ENCODE measurements at regions not wholly inside any gene's neighbourhood (a gene's known extent, or its start where the extent isn't known, plus 50 kb on each side); places are given as distances from the start of the nearest gene placed in this dataset.

- Mint-ChIP-seq H3K27me3 (ENCODE audit: low read depth) (no peaks in the 10 kb centered on the region), H3K9me3 (peaks cover 8% of the 10 kb centered on the region), H3K4me1 (peaks cover 56% of the 10 kb centered on the region), H3K27ac (no peak overlapping the region), H3K4me3 (no peak overlapping the region), H3K36me3 (no peaks in the 10 kb centered on the region)
- no peak for DNase-seq (ENCODE audit: low spot score in 2 of 2, unreplicated experiment in 2 of 2)
- TF ChIP-seq, protein P1, sequence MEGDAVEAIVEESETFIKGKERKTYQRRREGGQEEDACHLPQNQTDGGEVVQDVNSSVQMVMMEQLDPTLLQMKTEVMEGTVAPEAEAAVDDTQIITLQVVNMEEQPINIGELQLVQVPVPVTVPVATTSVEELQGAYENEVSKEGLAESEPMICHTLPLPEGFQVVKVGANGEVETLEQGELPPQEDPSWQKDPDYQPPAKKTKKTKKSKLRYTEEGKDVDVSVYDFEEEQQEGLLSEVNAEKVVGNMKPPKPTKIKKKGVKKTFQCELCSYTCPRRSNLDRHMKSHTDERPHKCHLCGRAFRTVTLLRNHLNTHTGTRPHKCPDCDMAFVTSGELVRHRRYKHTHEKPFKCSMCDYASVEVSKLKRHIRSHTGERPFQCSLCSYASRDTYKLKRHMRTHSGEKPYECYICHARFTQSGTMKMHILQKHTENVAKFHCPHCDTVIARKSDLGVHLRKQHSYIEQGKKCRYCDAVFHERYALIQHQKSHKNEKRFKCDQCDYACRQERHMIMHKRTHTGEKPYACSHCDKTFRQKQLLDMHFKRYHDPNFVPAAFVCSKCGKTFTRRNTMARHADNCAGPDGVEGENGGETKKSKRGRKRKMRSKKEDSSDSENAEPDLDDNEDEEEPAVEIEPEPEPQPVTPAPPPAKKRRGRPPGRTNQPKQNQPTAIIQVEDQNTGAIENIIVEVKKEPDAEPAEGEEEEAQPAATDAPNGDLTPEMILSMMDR (IDR thresholded peaks at IDR 0.05; ENCODE audit: unreplicated experiment) = no peak
These were observed 240.3 kb downstream of the FAM76B start for GRCh38 chr11:95549301-95549700.

GRCh38 chr11:95548416-95548815 is 241.2 kb downstream of the FAM76B start:
- peaks cover 50% of the 10 kb centered on the region for H3K4me1 Mint-ChIP-seq
- no peaks in the 10 kb centered on the region for H3K36me3 Mint-ChIP-seq
- TF ChIP-seq, protein P1 (IDR thresholded peaks at IDR 0.05; ENCODE audit: unreplicated experiment) = no peak
- peaks cover 8% of the 10 kb centered on the region for H3K9me3 Mint-ChIP-seq
- H3K27ac Mint-ChIP-seq = peak overlapping the region; percentile 52
- DNase-seq (ENCODE audit: low spot score in 2 of 2, unreplicated experiment in 2 of 2) = no peak
- H3K27me3 Mint-ChIP-seq (ENCODE audit: low read depth) = no peaks in the 10 kb centered on the region
- H3K4me3 Mint-ChIP-seq = no peak overlapping the region

GRCh38 chr11:95547976-95548375 is 241.6 kb downstream of the FAM76B start:
- Mint-ChIP-seq H3K27me3 (ENCODE audit: low read depth) (no peaks in the 10 kb centered on the region), H3K9me3 (peaks cover 8% of the 10 kb centered on the region), H3K4me1 (peaks cover 50% of the 10 kb centered on the region), H3K27ac (peak overlapping the region; percentile 73), H3K4me3 (no peak overlapping the region), H3K36me3 (no peaks in the 10 kb centered on the region)
- TF ChIP-seq, protein P1 (IDR thresholded peaks at IDR 0.05; ENCODE audit: unreplicated experiment) = no peak
- no peak for DNase-seq (ENCODE audit: low spot score in 2 of 2, unreplicated experiment in 2 of 2)

DNA sequence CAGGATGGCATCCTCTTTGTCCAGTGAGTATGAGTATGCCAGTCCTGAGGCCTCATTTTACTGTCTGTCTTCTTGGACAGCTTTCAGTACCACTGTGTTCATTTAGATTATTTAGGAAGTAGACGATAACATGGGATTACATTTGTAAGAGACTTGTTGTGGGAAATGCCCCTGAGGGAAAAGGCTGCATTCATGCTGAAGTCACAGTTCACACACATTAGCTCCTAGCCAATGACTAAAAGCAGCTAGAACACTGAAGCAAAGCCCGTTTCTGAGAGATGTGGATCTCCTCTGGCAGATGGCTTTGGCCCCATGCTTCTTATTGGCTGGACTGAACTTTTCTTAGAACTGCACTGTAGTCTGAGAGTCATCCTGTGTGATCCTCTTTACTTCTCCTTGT is 242.4 kb downstream of the FAM76B start:
- no peak for DNase-seq (ENCODE audit: low spot score in 2 of 2, unreplicated experiment in 2 of 2)
- Mint-ChIP-seq H3K9me3 (peaks cover 8% of the 10 kb centered on the region), H3K4me3 (no peak overlapping the region), H3K27ac (no peak overlapping the region), H3K36me3 (no peaks in the 10 kb centered on the region), H3K27me3 (ENCODE audit: low read depth) (no peaks in the 10 kb centered on the region), H3K4me1 (peaks cover 44% of the 10 kb centered on the region)
- TF ChIP-seq, protein P1 (IDR thresholded peaks at IDR 0.05; ENCODE audit: unreplicated experiment) = no peak

DNA sequence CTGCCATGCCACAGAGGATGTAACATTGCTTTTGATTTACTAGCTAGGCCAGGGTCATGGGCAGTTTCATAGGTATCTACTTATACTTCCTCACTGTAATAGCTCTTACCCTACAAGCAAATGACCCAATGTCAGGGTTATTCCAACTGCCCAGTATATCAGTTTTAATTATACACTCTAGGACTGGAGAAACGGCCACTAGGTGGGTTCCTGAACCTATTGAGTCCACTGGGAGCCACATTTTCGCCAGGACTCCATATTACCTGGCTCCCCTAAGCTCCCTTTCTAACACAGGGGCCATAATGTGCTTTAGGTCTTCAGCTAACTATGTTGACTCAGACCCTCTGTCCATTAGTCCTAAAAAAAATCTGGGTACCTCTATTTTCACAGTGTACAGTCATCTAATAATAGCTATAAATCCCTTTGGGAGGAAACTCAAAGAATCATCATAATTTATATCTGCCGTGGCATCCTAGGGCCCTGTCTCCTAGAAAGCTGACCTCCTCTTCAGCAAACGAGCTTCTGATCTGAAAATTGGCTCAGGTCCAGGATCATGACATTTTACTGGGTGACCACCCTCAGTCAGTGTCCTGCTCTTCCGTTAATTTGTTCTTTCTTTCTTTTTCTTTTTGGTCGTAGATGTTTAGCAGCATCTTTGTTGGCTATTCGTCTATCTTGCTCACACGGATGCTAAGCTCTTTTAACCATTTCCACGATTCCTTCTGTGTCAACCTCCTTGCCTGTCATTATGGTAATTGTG is 244.3 kb downstream of the FAM76B start:
- Mint-ChIP-seq H3K4me3 (no peak overlapping the region), H3K9me3 (peaks cover 9% of the 10 kb centered on the region), H3K4me1 (peaks cover 43% of the 10 kb centered on the region), H3K27me3 (ENCODE audit: low read depth) (no peaks in the 10 kb centered on the region), H3K36me3 (no peaks in the 10 kb centered on the region), H3K27ac (no peak overlapping the region)
- DNase-seq (ENCODE audit: low spot score in 2 of 2, unreplicated experiment in 2 of 2) = no peak
- TF ChIP-seq, protein P1 (IDR thresholded peaks at IDR 0.05; ENCODE audit: unreplicated experiment) = no peak
